ENCODE measurements at regions not wholly inside any gene's neighbourhood (a gene's known extent, or its start where the extent isn't known, plus 50 kb on each side); places are given as distances from the start of the nearest gene placed in this dataset.

- TF ChIP-seq CTCF (IDR thresholded peaks at IDR 0.05) (no peak), POLR2A (IDR thresholded peaks at IDR 0.05) (no peak)
Observed at GRCh38 chr2:144780983-144781382, 261.1 kb upstream of the ZEB2 start.

Data from testis (tissue), 2 donors.